SK-N-SH (cell line): ENCODE measurements at regions not wholly inside any gene's neighbourhood (a gene's known extent, or its start where the extent isn't known, plus 50 kb on each side); places are given as distances from the start of the nearest gene placed in this dataset.

Source experiments
- CTCF ChIA-PET: fragments of 300-600, 350-600 bp; formaldehyde crosslinking; extraction: SDS; loops from one replicate; lab custom pipeline; 2021; lab: Yijun Ruan, JAX
- POLR2A ChIA-PET: fragments of 350-600 bp; sonication (Branson Sonifier 250); formaldehyde crosslinking; extraction: SDS; loops from one replicate; lab custom pipeline; 2020; ENCODE audit warnings: antibody characterized with exemption, inconsistent platforms; lab: Yijun Ruan, JAX
- DNase-seq: peaks from one replicate; pipeline ENCODE4 v3.0.0; 2012
- H2AFZ ChIP-seq: fragments of 200-600 bp; sonication (generic); 2 replicates; pipeline ENCODE4 v1.8.1; 2016; ENCODE audit warnings: antibody characterized with exemption, mild to moderate bottlenecking, low read depth
- H3F3A ChIP-seq: fragments of 200-600 bp; sonication (generic); replicated peaks from 2 replicates; pipeline ENCODE3; 2016; ENCODE audit warnings: antibody characterized with exemption, mild to moderate bottlenecking; ENCODE audit not compliant: insufficient read depth
- H3K27ac ChIP-seq, 2 experiments: fragments of 200-500 bp in 1 of 2; fragments of 200-600 bp in 1 of 2; sonication (Bioruptor generic) in 1 of 2; sonication (generic), shearing (Covaris generic) in 1 of 2; 2 replicates each; pipeline versions ENCODE4 v1.5.1 to v1.6.1; 2014 to 2016; ENCODE audit warnings: low read depth in 2 of 2, inconsistent platforms in 1 of 2, low read length in 1 of 2, mild to moderate bottlenecking in 1 of 2, mixed read lengths in 1 of 2
- H3K27me3 ChIP-seq: fragments of 200-600 bp; sonication (generic), shearing (Covaris generic); 2 replicates; pipeline ENCODE4 v1.6.1; 2016; ENCODE audit warnings: mixed run types; ENCODE audit not compliant: insufficient read depth
- H3K36me3 ChIP-seq, 2 experiments: fragments of 200-500 bp in 1 of 2; fragments of 200-600 bp in 1 of 2; sonication (Bioruptor generic) in 1 of 2; sonication (generic) in 1 of 2; replicated peaks in 1 of 2; 2 replicates each; pipeline versions ENCODE3 to v1.5.1; 2014 to 2016; ENCODE audit warnings: low read length in 1 of 2, mild to moderate bottlenecking in 1 of 2; ENCODE audit not compliant: insufficient read depth in 2 of 2, control insufficient read depth in 1 of 2
- H3K4me1 ChIP-seq, 2 experiments: fragments of 200-500 bp in 1 of 2; fragments of 200-600 bp in 1 of 2; sonication (Bioruptor generic) in 1 of 2; sonication (generic), shearing (Covaris generic) in 1 of 2; 2 replicates each; pipeline versions ENCODE4 v1.5.1 to v1.6.1; 2014 to 2016; ENCODE audit warnings: low read depth in 1 of 2, low read length in 1 of 2, mixed run types in 1 of 2; ENCODE audit not compliant: insufficient read depth in 2 of 2, control insufficient read depth in 1 of 2
- H3K4me2 ChIP-seq: fragments of 200-600 bp; sonication (generic), shearing (Covaris generic); 2 replicates; pipeline ENCODE4 v1.6.1; 2017; ENCODE audit warnings: mixed run types
- H3K4me3 ChIP-seq, 2 experiments: fragments of 200-500 bp in 1 of 2; fragments of 200-600 bp in 1 of 2; sonication (Bioruptor generic) in 1 of 2; sonication (generic), shearing (Covaris generic) in 1 of 2; 2 replicates each; pipeline versions ENCODE4 v1.5.1 to v1.8.1; 2014 to 2016; ENCODE audit warnings: low read depth in 2 of 2, inconsistent platforms in 1 of 2, low read length in 1 of 2, mild to moderate bottlenecking in 1 of 2, mixed read lengths in 1 of 2, moderate library complexity in 1 of 2
- H3K79me2 ChIP-seq: fragments of 200-600 bp; sonication (generic); 2 replicates; pipeline ENCODE4 v1.8.1; 2017; ENCODE audit warnings: mild to moderate bottlenecking; ENCODE audit not compliant: insufficient read depth
- H3K9ac ChIP-seq: fragments of 200-600 bp; sonication (generic); 2 replicates; pipeline ENCODE4 v1.6.1; 2017; ENCODE audit warnings: mixed run types
- H3K9me2 ChIP-seq: fragments of 200-600 bp; sonication (generic); 2 replicates; pipeline ENCODE4 v1.6.1; 2017; ENCODE audit warnings: mixed run types
- H3K9me3 ChIP-seq: fragments of 200-600 bp; sonication (generic); 2 replicates; pipeline ENCODE4 v1.6.1; 2017; ENCODE audit warnings: mixed run types, mild to moderate bottlenecking, moderate library complexity
- H4K20me1 ChIP-seq: fragments of 200-600 bp; sonication (generic); 2 replicates; pipeline ENCODE4 v1.6.1; 2017; ENCODE audit warnings: mild to moderate bottlenecking, mixed run types; ENCODE audit not compliant: insufficient read depth
- EP300 ChIP-seq, 2 experiments: IDR thresholded peaks; 2 replicates each; pipeline versions ENCODE4 v1.4.0 to v1.6.1; 2012; ENCODE audit warnings: borderline replicate concordance in 1 of 2, low read depth in 1 of 2, low read length in 1 of 2
- FOSL2 ChIP-seq: IDR thresholded peaks from 2 replicates; pipeline ENCODE4 v1.4.0; 2012; ENCODE audit warnings: low read depth, mild to moderate bottlenecking, moderate library complexity, borderline replicate concordance
- GATA2 ChIP-seq: sonication (generic); formaldehyde crosslinking; IDR thresholded peaks from 2 replicates; pipeline ENCODE4 v1.5.0; 2020; ENCODE audit warnings: mild to moderate bottlenecking, missing genetic modification reagents
- JUND ChIP-seq: IDR thresholded peaks from 2 replicates; pipeline ENCODE4 v1.4.0; 2012
- NFIC ChIP-seq: IDR thresholded peaks from 2 replicates; pipeline ENCODE4 v1.4.0; 2012; ENCODE audit warnings: borderline replicate concordance
- NRF1 ChIP-seq: IDR thresholded peaks from 2 replicates; pipeline ENCODE4 v1.6.1; 2012; ENCODE audit warnings: low read depth, mild to moderate bottlenecking, low read length
- RCOR1 ChIP-seq: fragments of 150-350 bp; IDR thresholded peaks from 2 replicates; pipeline ENCODE4 v1.6.1; 2017; ENCODE audit warnings: antibody characterized with exemption, low read length
- SMC3 ChIP-seq: IDR thresholded peaks from 2 replicates; pipeline ENCODE4 v1.6.1; 2012; ENCODE audit warnings: low read depth, low read length, improper control_type of control experiment
- TCF12 ChIP-seq: IDR thresholded peaks from 2 replicates; pipeline ENCODE4 v1.4.0; 2012
- YY1 ChIP-seq: IDR thresholded peaks from 2 replicates; pipeline ENCODE4 v1.4.0; 2012; ENCODE audit warnings: low read depth, mild to moderate bottlenecking
- WGBS: methylation state at CpG from one replicate; pipeline ENCODE4 v1.1.6; 2017; ENCODE audit warnings: low lambda C conversion rate; 5-methylcytosine and 5-hydroxymethylcytosine counted together
- TF ChIP-seq, protein P1 (sequence below): IDR thresholded peaks from 2 replicates; pipeline ENCODE4; 2012
- TF ChIP-seq, protein P2 (sequence below): IDR thresholded peaks from 2 replicates; pipeline ENCODE4 v1.6.1; 2012; ENCODE audit warnings: mild to moderate bottlenecking, low read depth, low read length, moderate library complexity

DNA sequence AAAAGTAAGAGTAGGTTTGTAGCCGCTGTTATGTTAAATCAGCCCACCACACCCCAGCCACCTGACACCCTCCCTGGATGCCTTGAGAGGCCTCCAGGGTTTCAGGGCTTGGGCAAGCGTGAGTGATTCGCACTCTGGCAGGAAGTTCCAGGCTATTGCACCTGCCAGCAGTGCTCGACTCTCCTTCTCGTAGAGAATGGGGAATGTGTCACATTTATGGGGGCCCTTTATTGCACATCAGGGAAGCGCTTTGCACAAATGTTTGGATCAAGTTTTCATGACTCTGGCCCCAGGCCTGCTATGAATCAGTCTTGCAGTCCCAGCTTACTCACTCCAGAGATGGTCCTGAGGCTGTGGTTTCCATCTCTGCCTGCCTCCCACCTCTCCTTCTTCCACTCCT lies 66.1 kb upstream of the ADRA1B start:
- no peaks in the 10 kb centered on the region for H3K36me3 ChIP-seq
- no peaks in the 10 kb centered on the region for H3K27me3 ChIP-seq
- no peaks in the 10 kb centered on the region for H3K79me2 ChIP-seq
- H3K4me2 ChIP-seq = no peak overlapping the region
- no peaks in the 10 kb centered on the region for H4K20me1 ChIP-seq
- no peaks in the 10 kb centered on the region for H3K9me3 ChIP-seq
- H3K4me3 ChIP-seq = no peak overlapping the region
- no peak overlapping the region for H3K9ac ChIP-seq
- ChIA-PET POLR2A (no interaction called here), CTCF (no interaction called here)
- H2AFZ ChIP-seq = no peak overlapping the region
- TF ChIP-seq FOSL2 = peak; percentile 76
- peak; percentile 60; the same call in 1 of the 2 replicates for TF ChIP-seq NFIC
- TF ChIP-seq, protein P1, sequence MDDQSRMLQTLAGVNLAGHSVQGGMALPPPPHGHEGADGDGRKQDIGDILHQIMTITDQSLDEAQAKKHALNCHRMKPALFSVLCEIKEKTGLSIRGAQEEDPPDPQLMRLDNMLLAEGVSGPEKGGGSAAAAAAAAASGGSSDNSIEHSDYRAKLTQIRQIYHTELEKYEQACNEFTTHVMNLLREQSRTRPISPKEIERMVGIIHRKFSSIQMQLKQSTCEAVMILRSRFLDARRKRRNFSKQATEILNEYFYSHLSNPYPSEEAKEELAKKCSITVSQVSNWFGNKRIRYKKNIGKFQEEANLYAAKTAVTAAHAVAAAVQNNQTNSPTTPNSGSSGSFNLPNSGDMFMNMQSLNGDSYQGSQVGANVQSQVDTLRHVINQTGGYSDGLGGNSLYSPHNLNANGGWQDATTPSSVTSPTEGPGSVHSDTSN = peak; percentile 25; the same call in 1 of the 2 replicates
- TF ChIP-seq, protein P2, sequence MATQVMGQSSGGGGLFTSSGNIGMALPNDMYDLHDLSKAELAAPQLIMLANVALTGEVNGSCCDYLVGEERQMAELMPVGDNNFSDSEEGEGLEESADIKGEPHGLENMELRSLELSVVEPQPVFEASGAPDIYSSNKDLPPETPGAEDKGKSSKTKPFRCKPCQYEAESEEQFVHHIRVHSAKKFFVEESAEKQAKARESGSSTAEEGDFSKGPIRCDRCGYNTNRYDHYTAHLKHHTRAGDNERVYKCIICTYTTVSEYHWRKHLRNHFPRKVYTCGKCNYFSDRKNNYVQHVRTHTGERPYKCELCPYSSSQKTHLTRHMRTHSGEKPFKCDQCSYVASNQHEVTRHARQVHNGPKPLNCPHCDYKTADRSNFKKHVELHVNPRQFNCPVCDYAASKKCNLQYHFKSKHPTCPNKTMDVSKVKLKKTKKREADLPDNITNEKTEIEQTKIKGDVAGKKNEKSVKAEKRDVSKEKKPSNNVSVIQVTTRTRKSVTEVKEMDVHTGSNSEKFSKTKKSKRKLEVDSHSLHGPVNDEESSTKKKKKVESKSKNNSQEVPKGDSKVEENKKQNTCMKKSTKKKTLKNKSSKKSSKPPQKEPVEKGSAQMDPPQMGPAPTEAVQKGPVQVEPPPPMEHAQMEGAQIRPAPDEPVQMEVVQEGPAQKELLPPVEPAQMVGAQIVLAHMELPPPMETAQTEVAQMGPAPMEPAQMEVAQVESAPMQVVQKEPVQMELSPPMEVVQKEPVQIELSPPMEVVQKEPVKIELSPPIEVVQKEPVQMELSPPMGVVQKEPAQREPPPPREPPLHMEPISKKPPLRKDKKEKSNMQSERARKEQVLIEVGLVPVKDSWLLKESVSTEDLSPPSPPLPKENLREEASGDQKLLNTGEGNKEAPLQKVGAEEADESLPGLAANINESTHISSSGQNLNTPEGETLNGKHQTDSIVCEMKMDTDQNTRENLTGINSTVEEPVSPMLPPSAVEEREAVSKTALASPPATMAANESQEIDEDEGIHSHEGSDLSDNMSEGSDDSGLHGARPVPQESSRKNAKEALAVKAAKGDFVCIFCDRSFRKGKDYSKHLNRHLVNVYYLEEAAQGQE = no peak
- no peak for TF ChIP-seq YY1
- TF ChIP-seq JUND = peak; percentile 48
- peak in 1 of 2 experiments; percentile 55; a peak in 1 of 4 replicates for TF ChIP-seq EP300 (IDR thresholded peaks at IDR 0.05; ENCODE audit: borderline replicate concordance in 1 of 2, low read depth in 1 of 2, low read length in 1 of 2)
- TF ChIP-seq TCF12 = peak; percentile 73
- TF ChIP-seq GATA2 (CRISPR knock-in tag) = no peak
- no peak for TF ChIP-seq NRF1
- no peak for DNase-seq
- H3K27ac ChIP-seq = peak overlapping the region in 1 of 2 experiments; percentile 45; a peak in 2 of 4 replicates
- no peaks in the 10 kb centered on the region for H3K9me2 ChIP-seq
- peaks cover 23% of the 10 kb centered on the region for H3F3A ChIP-seq
- WGBS = 50% methylated on average over 6 of the region's 6 CpGs
- peaks cover 0 to 7% of the 10 kb centered on the region in 2 experiments; a peak in 1 of 4 replicates for H3K4me1 ChIP-seq

DNA sequence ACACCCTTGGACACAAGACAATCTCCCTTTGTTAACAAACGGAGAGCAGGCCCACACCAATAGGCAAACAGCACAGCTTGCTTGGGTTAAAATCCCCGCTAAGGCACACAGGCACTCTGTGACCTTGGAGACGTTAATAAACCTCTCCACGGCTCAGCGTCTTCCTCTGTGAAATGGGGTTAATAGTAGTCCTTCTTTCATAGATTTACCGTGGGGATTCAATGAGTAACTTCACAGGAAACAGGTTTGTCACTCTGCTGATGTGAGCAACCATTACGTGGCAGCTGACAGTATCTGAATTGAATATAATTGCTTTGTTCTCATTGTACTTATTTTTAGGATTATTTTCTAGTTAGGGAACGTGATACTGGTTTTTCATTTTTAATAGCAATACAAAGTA lies 65.2 kb upstream of the ADRA1B start:
- Histone ChIP-seq H3K9me2 (no peaks in the 10 kb centered on the region), H3K9ac (no peak overlapping the region), H2AFZ (no peak overlapping the region), H3K9me3 (no peaks in the 10 kb centered on the region), H3K79me2 (no peaks in the 10 kb centered on the region), H3F3A (peaks cover 30% of the 10 kb centered on the region), H3K4me2 (no peak overlapping the region), H3K27me3 (no peaks in the 10 kb centered on the region), H3K4me1 (peaks cover 0 to 7% of the 10 kb centered on the region in 2 experiments; a peak in 1 of 4 replicates), H3K27ac (peak overlapping the region in 1 of 2 experiments; percentile 26; a peak in 1 of 4 replicates), H3K4me3 (no peak overlapping the region), H4K20me1 (no peaks in the 10 kb centered on the region), H3K36me3 (no peaks in the 10 kb centered on the region)
- TF ChIP-seq, protein P2 = no peak
- TF ChIP-seq FOSL2 = peak; percentile 16; the same call in 1 of the 2 replicates
- peak; percentile 7; the same call in 1 of the 2 replicates for TF ChIP-seq JUND
- peak; percentile 27; the same call in 1 of the 2 replicates for TF ChIP-seq TCF12
- no peak for TF ChIP-seq RCOR1
- TF ChIP-seq, protein P1 = peak; percentile 33; the same call in 1 of the 2 replicates
- no peak for TF ChIP-seq SMC3
- POLR2A ChIA-PET = no interaction called here
- CTCF ChIA-PET = no interaction called here
- WGBS = 49% methylated on average over 8 of the region's 8 CpGs
- DNase-seq = no peak
